HG03565 (cell line): ENCODE measurements at regions not wholly inside any gene's neighbourhood (a gene's known extent, or its start where the extent isn't known, plus 50 kb on each side); places are given as distances from the start of the nearest gene placed in this dataset.

Source experiments
- ATAC-seq: cut with Tn5 transposase; IDR thresholded peaks from one replicate; pipeline ENCODE4 v1.9.1; 2021; ENCODE audit warnings: mild to moderate bottlenecking, moderate library complexity; ENCODE audit not compliant: unreplicated experiment

DNA sequence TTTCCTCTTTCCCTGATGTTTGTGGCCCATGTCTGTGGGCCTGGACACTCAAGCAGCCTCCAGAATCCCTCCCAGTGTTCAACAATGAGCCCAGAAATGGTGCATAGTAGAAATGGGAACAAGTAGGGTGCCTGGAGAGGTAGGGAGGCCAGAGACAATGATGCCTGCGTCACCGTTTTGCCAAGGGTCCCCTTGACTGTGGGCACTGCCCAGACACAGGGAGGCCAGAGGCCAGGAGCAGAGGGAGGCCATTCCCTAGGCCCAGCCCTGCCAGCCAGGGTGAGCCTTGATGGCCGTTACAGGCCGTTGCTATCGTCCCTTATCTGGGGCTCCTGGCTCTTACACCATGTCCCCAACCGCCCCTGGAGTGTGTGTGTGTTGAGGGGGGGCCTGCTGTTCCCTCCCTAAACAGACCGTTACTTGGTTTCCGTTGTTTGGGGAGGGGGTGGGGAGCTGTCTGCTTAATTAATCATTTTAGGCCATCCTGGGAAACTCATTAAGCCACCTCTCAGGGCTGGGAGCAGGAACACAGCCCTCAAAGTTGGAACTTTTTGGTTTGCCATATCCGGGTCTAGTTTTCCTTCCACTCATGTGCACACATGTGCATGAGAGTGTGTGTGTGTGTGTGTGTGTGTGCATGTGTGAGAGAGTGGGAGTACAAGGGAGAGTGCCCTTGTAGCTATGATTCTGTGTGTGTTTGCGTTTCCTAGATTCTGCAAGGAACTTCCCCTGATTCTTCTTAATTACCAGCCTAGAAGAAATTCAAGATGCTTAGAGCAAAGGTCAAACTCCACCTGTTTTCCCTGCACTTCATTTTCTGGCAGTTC, 135.2 kb upstream of the HAAO start:
- no peak for ATAC-seq

DNA sequence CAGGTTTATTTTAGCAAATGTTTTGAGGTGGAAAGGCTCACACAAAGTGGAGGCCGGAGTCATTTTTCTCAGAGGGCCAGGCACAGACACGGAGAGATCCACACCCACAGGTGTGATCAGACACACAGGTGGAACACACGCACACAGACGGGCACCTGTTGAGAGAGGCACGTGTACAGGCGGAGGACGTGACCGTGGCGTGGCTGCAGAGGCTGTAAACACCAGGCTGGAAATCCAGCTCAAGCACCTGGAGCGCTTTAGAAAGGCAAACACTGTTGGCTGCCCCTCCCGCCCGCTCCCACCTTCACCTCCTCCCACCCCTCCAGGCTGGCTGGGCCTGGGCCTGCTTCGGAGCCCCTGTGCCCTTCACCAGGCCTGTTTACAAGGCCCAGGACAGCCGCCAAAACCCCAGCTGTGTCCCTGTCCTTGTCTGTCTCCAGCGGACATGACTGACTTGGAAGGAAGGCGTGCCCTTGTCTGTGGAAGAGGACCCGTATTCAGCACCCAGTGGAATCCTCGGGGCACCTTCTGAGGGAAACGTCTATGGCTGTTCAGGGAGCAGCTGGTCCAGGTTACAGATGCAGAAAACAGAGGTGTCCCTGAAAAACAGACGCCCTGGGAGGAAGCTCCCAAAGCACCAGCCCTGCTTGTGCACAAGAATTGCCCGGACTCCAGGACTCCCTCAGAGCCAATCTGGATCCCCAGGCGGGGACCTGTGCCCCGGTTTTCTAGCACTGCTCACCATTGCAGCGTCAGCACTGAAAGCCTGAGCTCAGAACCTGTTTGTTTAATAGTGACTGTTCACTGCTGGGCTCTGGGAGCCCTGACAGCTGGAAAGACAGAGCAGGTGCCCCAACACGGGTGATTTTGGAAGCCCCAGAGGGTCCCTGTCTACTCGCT, 134.3 kb upstream of the HAAO start:
- no peak for ATAC-seq

- ATAC-seq: no peak
Measured at GRCh38 chr2:42925742-42926433, 133.5 kb upstream of the HAAO start.

DNA sequence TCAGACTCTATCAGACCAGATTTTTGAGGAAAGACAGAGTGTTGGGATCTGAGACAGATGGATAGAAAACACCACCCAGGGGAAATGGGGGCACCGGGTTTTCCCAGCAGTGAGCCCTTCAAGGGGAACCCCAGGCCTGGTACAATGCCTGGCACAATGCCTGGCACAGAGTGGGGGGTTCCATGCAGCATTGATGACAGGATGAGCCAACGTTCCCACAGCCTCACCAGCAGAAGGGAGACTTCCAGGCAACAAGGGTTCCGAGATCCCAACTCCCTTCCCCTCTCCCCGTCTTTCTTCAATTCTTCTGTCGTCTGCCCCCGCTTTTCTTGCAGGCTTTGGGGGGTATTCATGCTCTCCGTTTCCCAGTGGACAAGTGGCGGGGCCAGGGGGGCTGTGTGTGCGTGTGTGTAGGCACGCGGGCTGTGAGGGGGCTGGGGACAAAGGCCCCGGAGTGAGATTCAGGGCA, 132.1 kb upstream of the HAAO start:
- no peak for ATAC-seq

DNA sequence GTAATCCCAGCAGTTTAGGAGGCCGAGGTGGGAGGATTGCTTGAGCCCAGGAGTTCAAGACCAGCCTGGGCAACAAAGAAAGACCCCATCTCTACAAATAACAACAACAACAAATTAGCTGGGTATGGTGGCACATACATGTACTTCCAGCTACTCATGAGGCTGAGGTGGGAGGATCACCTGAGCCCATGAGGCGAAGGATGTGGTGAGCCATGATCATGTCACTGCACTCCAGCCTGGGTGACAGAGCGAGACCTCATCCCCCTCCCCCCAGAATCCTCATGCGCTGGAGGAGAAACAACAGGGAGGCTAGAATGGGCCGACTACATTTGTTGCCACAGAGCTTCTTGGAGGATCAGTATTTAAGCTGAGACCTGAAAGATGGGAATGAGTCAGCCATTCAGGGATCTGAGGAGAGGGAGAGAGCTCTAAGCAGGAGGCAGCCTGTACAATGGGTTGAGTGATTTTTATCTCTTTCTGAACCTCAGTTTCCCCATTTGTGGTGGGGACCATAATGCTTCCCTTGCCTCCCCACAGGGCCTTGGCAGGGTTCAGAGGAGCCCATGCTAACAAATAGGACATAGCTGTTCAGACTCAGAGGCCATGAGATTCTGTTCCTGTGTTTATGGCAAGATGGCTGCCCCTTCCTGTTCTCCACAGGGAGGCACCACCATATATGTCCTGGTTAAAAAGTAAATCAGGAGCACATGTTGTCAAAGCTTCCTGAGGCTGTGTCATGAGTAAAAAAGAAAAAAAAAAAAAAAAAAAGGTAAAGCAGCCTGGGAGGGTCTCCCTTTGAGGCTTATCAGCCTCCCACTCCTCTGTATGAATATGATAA, 131.4 kb upstream of the HAAO start:
- ATAC-seq: no peak

GRCh38 chr2:42922790-42923579, 130.6 kb upstream of the HAAO start:
- no peak for ATAC-seq

DNA sequence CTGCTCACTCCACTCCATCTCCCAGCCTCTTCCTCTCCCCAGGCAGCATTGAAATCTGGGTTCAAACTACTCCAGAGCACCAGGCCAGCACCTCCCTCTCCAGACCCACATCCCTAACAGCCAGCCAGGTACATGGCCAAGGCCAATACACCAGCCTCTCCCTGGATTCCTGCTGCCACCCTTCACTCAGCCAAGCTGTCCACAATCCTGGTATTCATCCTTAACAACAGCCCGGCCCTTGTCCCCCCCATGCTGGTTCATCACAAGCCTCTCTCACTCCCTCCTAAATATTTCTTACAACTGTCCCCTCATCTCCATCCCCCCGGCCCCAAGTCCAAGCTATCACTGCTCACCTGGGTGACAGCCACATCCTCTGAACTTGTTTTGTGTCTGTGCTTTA, 129.9 kb upstream of the HAAO start:
- no peak for ATAC-seq

- ATAC-seq: no peak
Measured at GRCh38 chr2:42921721-42922120, 129.3 kb upstream of the HAAO start.

GRCh38 chr2:42921147-42921520, 128.8 kb upstream of the HAAO start:
- ATAC-seq: no peak

DNA sequence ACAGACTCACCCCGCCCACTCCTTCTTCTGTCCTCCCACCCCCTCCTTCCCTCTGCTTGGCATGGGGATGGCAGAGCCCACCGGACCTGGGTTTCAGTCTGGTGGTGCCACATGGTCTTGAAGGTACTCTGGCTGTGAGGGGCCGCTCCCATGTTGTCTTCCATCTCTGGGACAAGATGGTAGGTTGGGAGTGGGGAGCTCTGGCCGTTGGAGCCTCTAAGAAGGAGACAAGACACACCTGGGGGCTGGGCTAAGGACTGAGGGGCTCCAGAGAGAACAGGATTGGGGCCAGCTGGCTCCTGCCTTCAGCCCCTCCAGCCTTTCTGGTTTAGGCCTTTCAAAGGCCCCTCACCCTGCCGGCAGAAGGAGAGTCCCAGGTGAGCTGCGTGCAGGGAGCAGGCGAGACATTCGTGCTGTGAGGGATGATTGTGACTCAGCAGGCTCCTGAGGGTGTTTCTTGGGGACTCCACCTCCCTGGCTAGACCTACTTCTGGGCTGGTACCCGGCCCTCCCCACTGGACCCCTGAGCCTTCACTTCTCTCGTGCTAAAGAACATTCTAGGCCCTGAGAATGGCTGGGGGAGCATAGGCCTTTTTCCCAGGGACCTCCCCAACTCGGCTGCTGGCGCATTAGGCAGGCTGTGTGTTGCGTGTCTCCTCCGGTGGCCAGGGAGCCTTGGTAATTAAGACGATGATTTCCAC, 128.2 kb upstream of the HAAO start:
- no peak for ATAC-seq

GRCh38 chr2:42918671-42919318, 126.4 kb upstream of the HAAO start:
- ATAC-seq: no peak

DNA sequence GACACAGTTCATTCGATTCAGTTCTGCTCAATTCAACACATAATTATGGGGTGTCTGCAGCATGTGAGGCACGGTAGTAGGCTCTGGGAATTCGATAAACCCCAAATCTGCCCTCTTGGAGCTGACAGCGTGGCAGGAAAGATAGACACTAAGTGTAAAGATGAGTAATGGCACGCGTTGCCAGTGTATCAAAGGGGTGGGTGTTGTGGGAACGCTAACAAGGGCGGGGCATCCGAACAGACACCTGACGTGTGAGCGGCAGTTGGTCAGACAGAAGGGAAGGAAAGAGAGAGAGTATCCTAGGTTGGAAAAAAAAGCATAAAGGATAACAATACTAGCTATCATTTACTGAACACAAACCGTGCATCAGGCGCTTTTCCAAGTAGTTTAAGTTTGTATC, 125.7 kb upstream of the HAAO start:
- no peak for ATAC-seq

GRCh38 chr2:42917425-42917927, 125.1 kb upstream of the HAAO start:
- ATAC-seq: peak; percentile 56

DNA sequence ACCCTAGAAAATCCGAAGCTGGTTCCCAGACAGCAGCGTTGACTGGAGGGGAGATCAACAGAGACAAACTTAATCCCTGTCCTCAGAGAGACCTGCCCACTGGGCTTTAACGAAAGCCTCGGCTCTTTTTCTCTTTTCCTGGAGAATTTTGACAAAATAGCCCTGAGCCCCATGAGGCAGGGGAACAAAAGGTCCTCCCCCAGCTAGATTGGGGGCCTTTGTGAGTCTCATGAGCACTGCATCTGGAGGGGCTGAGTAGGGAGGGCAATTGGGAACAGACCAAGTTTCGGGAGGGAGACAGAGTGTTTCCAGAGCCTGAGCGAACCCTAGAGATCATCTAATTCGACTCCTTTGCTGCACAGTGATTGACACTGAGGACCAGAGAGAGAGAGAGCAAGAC, 123.9 kb upstream of the HAAO start:
- no peak for ATAC-seq

DNA sequence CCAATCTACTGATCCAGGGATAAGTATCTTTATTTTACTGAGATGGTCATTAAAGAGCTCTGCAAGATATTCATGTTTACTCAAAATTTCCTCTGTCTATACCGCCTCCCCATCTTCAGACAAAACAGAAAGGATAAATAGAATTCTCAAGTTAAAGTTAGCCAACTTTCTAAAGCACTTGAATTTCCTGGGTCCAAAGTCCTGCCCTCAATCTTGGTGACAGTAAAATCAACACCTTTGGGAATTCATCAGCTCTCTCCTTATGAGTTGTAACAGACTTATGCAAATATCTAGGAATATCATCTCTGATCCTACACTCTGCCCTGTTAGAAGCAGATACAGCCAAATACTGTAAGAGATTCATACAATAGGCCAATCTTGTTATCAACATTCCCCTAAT, 122.5 kb upstream of the HAAO start:
- ATAC-seq: no peak

DNA sequence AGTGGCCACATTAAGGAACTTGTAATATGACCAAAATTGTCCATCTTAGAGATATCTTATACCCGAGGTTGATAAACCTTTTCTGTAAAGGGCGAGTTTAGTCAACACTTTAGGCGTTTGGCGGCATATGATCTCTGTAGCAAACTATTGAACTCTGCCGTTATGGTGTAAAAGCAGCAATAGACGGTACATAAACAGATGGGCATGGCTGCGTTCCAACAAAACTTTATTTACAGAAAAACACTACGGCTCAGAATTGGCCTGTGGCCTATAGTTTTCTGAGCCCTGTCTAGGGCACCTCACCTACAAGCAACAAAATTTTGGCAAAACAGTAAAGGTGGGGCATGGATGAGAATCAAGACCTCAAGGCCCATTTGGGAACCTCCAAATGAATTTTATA, 121.9 kb upstream of the HAAO start:
- no peak for ATAC-seq

- no peak for ATAC-seq
Measured at GRCh38 chr2:42913280-42913878, 121.0 kb upstream of the HAAO start.
